ENCODE measurements at regions not wholly inside any gene's neighbourhood (a gene's known extent, or its start where the extent isn't known, plus 50 kb on each side); places are given as distances from the start of the nearest gene placed in this dataset.

DNA sequence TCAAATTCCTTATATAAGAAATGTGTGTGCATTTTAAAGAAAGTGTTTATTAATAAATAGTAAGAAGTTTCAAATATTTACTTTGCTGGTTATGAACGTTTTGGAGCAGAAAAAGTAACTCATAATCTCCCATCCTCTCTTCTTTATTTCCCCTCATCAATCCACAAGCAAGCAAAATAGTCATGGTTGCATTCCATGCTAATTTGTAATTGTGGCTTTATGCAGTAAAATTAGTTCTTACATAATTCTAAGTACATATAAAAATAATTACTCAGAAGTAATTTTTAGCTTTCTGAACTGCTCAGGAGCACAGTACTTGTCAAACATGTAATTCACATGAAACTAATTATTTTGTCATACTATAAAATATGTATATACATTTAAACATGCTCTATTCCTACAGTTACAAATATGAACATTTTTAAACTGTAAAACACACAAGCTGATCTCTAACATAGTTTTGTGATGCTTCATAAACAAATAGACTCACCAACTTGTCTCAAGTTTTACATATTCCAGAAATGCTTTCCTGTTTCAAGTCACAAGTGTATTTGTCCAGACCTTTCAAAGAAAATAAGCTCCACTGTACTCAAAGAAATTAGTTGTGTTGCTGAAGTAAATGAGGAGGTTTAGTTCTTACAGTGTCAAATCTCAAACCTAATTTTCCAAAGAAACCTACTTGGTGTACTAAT is 218.9 kb downstream of the PABPC4L start:
- no peaks in the 10 kb centered on the region for H3K79me1 ChIP-seq (ENCODE audit: insufficient read depth, low read depth, low read length, poor library complexity, severe bottlenecking)
- H3K27ac Mint-ChIP-seq: no peak overlapping the region
- no peak overlapping the region for H3K4ac ChIP-seq (ENCODE audit: low read depth, low read length)
- no peak overlapping the region for H3K9ac ChIP-seq (ENCODE audit: extremely low read depth, insufficient read length, low read length)
- no peak overlapping the region for H3K18ac ChIP-seq (ENCODE audit: insufficient read length, low read depth, low read length)
- no peak overlapping the region for H2BK15ac ChIP-seq (ENCODE audit: low read depth, low read length)
- no peaks in the 10 kb centered on the region for H3K27me3 Mint-ChIP-seq (ENCODE audit: low read depth)
- no peaks in the 10 kb centered on the region for H3K27me3 ChIP-seq (ENCODE audit: insufficient read depth, low read length)
- no peak overlapping the region for H2BK20ac ChIP-seq (ENCODE audit: low read depth, low read length, poor library complexity, severe bottlenecking)
- H2AFZ ChIP-seq (ENCODE audit: low read length): no peak overlapping the region
- no peaks in the 10 kb centered on the region for H3K23me2 ChIP-seq (ENCODE audit: insufficient read length, low read depth, low read length, poor library complexity, severe bottlenecking)
- no peaks in the 10 kb centered on the region for H3K79me2 ChIP-seq (ENCODE audit: insufficient read depth, low read length)
- H3K36me3 Mint-ChIP-seq (ENCODE audit: insufficient read depth in 1 of 3, low read depth in 3 of 3): 0 out of 7 replicates have a peak, but pooled peaks cover 0 to under 1% (median 0%) of the 10 kb centered on the region in 3 experiments
- H2BK12ac ChIP-seq (ENCODE audit: insufficient read length, low read depth, low read length): no peak overlapping the region
- no peak overlapping the region for H3K14ac ChIP-seq (ENCODE audit: insufficient read depth, low read length)
- H2AK5ac ChIP-seq (ENCODE audit: insufficient read length, low read length): no peak overlapping the region
- DNase-seq: no peak
- no peaks in the 10 kb centered on the region for H4K20me1 ChIP-seq (ENCODE audit: control insufficient read depth, insufficient read depth, insufficient read length)
- no peaks in the 10 kb centered on the region for H3K4me1 Mint-ChIP-seq
- H4K91ac ChIP-seq (ENCODE audit: insufficient read length, low read depth, low read length): no peak overlapping the region
- H3K9me3 ChIP-seq (ENCODE audit: control insufficient read depth, low read depth, low read length): no peaks in the 10 kb centered on the region
- no peak overlapping the region for H2BK120ac ChIP-seq (ENCODE audit: low read depth, low read length, poor library complexity, severe bottlenecking)
- no CpG with 5 or more reads among the region's 1 CpG for WGBS (ENCODE audit: extremely low coverage, insufficient read length, low lambda C conversion rate)
- no peaks in the 10 kb centered on the region for H3K4me1 ChIP-seq (ENCODE audit: insufficient read depth, low read length)
- no peak overlapping the region for H4K8ac ChIP-seq (replicated peaks; ENCODE audit: insufficient read length, low read depth, low read length)
- H4K5ac ChIP-seq (ENCODE audit: insufficient read length, low read depth, low read length): no peak overlapping the region
- no peak overlapping the region for H3K23ac ChIP-seq (ENCODE audit: insufficient read length, low read depth, low read length)
- H2BK5ac ChIP-seq (ENCODE audit: insufficient read length, low read length): no peak overlapping the region
- H3K4me2 ChIP-seq (ENCODE audit: insufficient read depth, insufficient read length, low read length): no peak overlapping the region
- H3K9me3 Mint-ChIP-seq: peaks cover 0 to under 1% of the 10 kb centered on the region in 2 experiments; a peak in 1 of 5 replicates
- H3K4me3 Mint-ChIP-seq: no peak overlapping the region
- TF ChIP-seq CTCF (conservative IDR thresholded peaks at IDR 0.05): no peak
- no peak overlapping the region for H3T11ph ChIP-seq (ENCODE audit: low read length)
- H3K56ac ChIP-seq (ENCODE audit: insufficient read length, low read depth, low read length): no peak overlapping the region
- H3K27ac ChIP-seq (ENCODE audit: insufficient read length, low read depth, low read length): no peak overlapping the region

Measured in H9 (cell line).